Endothelial cell of umbilical vein (primary cell): ENCODE measurements at regions not wholly inside any gene's neighbourhood (a gene's known extent, or its start where the extent isn't known, plus 50 kb on each side); places are given as distances from the start of the nearest gene placed in this dataset.
A peak's percentile ranks its signal among the peaks of the same experiment; 100 is the strongest.

ENCODE experiments used
- BruUV-seq: library from RNA; stranded (reverse); fragments of 400-500 nt; replicated peaks from 2 replicates; lab custom pipeline; 2021; lab: Mats Ljungman, UMichigan
- CTCF ChIA-PET: fragments of 300-600, 350-600 bp; sonication (Branson Sonifier 250); formaldehyde crosslinking; loops from one replicate; lab custom pipeline; 2021; ENCODE audit warnings: antibody characterized with exemption, inconsistent platforms; lab: Charles Lee
- POLR2A ChIA-PET: fragments of 300-600, 350-600 bp; sonication (Branson Sonifier 250); formaldehyde crosslinking; loops from one replicate; lab custom pipeline; 2021; ENCODE audit warnings: antibody characterized with exemption, inconsistent platforms; lab: Charles Lee
- DNase-seq: peaks from one replicate; pipeline ENCODE4 v3.0.0-alpha.2; 2011; ENCODE audit warnings: low read depth, low spot score
- FAIRE-seq: peaks from 2 replicates; lab custom pipeline; 2011; peaks lifted over from hg19 to GRCh38; lab: Jason Lieb, UNC
- H2AFZ ChIP-seq: 2 replicates; pipeline ENCODE4 v1.6.0; 2012; ENCODE audit warnings: low read depth, low read length, control low read depth, inconsistent platforms
- H3K27ac ChIP-seq: 2 replicates; pipeline ENCODE4 v1.5.1; 2011; ENCODE audit warnings: low read depth, mild to moderate bottlenecking, control low read depth, low read length, moderate library complexity; ENCODE audit not compliant: insufficient read depth
- H3K27me3 ChIP-seq, 2 experiments: 2 replicates each; pipeline versions ENCODE4 v1.6.0 to v1.6.1; 2011; ENCODE audit warnings: low read length in 2 of 2, mixed read lengths in 1 of 2; ENCODE audit not compliant: control insufficient read depth in 2 of 2, insufficient read depth in 2 of 2
- H3K36me3 ChIP-seq, 2 experiments: 2 replicates in 1 of 2; 3 replicates in 1 of 2; pipeline ENCODE4 v1.5.1; 2011; ENCODE audit warnings: low read length in 2 of 2, mild to moderate bottlenecking in 1 of 2, moderate library complexity in 1 of 2; ENCODE audit not compliant: control insufficient read depth in 2 of 2, insufficient read depth in 2 of 2; ENCODE audit errors: extremely low read depth in 1 of 2
- H3K4me1 ChIP-seq: 3 replicates; pipeline ENCODE4 v1.5.1; 2011; ENCODE audit warnings: mild to moderate bottlenecking, low read length; ENCODE audit not compliant: control insufficient read depth, insufficient read depth; ENCODE audit errors: extremely low read depth
- H3K4me2 ChIP-seq: 2 replicates; pipeline ENCODE4 v1.6.1; 2011; ENCODE audit warnings: low read length, control low read depth, mixed read lengths; ENCODE audit not compliant: insufficient read depth
- H3K4me3 ChIP-seq, 3 experiments: fragments of 200-600 bp in 1 of 3; sonication (generic), shearing (Covaris generic) in 1 of 3; replicated peaks in 1 of 3; 2 replicates each; pipeline ENCODE4 v1.5.1; 2011 to 2016; ENCODE audit warnings: control low read depth in 3 of 3, low read length in 3 of 3, mild to moderate bottlenecking in 2 of 3, inconsistent platforms in 1 of 3, low read depth in 1 of 3, moderate library complexity in 1 of 3; ENCODE audit not compliant: insufficient read depth in 1 of 3
- H3K79me2 ChIP-seq: 2 replicates; pipeline ENCODE4 v1.6.0; 2012; ENCODE audit warnings: low read length, inconsistent platforms; ENCODE audit not compliant: control insufficient read depth, insufficient read depth
- H3K9ac ChIP-seq: replicated peaks from 2 replicates; pipeline ENCODE3; 2011; ENCODE audit warnings: low read length, control low read depth; ENCODE audit not compliant: insufficient read depth; ENCODE audit errors: extremely low read depth
- H3K9me1 ChIP-seq: replicated peaks from 3 replicates; pipeline ENCODE4 v1.6.0; 2011; ENCODE audit warnings: mild to moderate bottlenecking, low read length; ENCODE audit not compliant: control insufficient read depth, insufficient read depth; ENCODE audit errors: extremely low read depth
- H3K9me3 ChIP-seq: replicated peaks from 2 replicates; pipeline ENCODE4 v1.5.1; 2012; ENCODE audit warnings: low read length, inconsistent platforms; ENCODE audit not compliant: control insufficient read depth, insufficient read depth
- H4K20me1 ChIP-seq: replicated peaks from 2 replicates; pipeline ENCODE3; 2011; ENCODE audit warnings: mild to moderate bottlenecking, low read length; ENCODE audit not compliant: control insufficient read depth, insufficient read depth; ENCODE audit errors: extremely low read depth
- CTCF ChIP-seq, 2 donors: IDR thresholded peaks; 1 replicate in 1 of 2; 2 replicates in 1 of 2; pipeline ENCODE4 v1.5.1; 2011; ENCODE audit warnings: low read length in 2 of 2, mild to moderate bottlenecking in 2 of 2, moderate library complexity in 2 of 2, control low read depth in 1 of 2, inconsistent platforms in 1 of 2, low read depth in 1 of 2; ENCODE audit not compliant: insufficient read depth in 1 of 2; ENCODE audit errors: extremely low read depth in 1 of 2
- EZH2 ChIP-seq: IDR thresholded peaks from 2 replicates; pipeline ENCODE4 v1.6.1; 2012; ENCODE audit warnings: borderline replicate concordance, low read depth, mild to moderate bottlenecking, moderate library complexity, low read length, inconsistent platforms; ENCODE audit not compliant: severe bottlenecking
- FOS ChIP-seq: IDR thresholded peaks from 2 replicates; pipeline ENCODE4 v1.6.1; 2011; ENCODE audit warnings: mild to moderate bottlenecking, low read length, moderate library complexity, borderline replicate concordance; ENCODE audit not compliant: insufficient read depth
- GATA2 ChIP-seq: IDR thresholded peaks from 2 replicates; pipeline ENCODE4 v1.7.0; 2011; ENCODE audit warnings: low read depth, mild to moderate bottlenecking, moderate library complexity, mixed read lengths, low read length; ENCODE audit not compliant: insufficient read length, insufficient read depth
- JUN ChIP-seq: IDR thresholded peaks from 2 replicates; pipeline ENCODE4 v1.6.1; 2011; ENCODE audit warnings: borderline replicate concordance, low read depth; ENCODE audit not compliant: insufficient read length, insufficient read depth
- MAX ChIP-seq: IDR thresholded peaks from 2 replicates; pipeline ENCODE4 v1.6.1; 2011; ENCODE audit not compliant: insufficient read depth, insufficient read length
- MYC ChIP-seq: IDR thresholded peaks from one replicate; pipeline ENCODE4 v1.6.1; 2011; ENCODE audit warnings: mild to moderate bottlenecking, low read depth, low read length
- POLR2A ChIP-seq: IDR thresholded peaks from 2 replicates; pipeline ENCODE4 v1.6.1; 2012; ENCODE audit warnings: low read depth, mild to moderate bottlenecking, control low read depth, low read length
- POLR2AphosphoS5 ChIP-seq: IDR thresholded peaks from 2 replicates; pipeline ENCODE4 v1.6.1; 2012; ENCODE audit warnings: low read depth, mild to moderate bottlenecking, control low read depth, low read length, moderate library complexity; ENCODE audit not compliant: insufficient read depth
- dilution Hi-C: fragments of 300-500 bp; cut with MboI; formaldehyde crosslinking; loops from one replicate; pipeline ENCODE4 v1.15.0; 2019; ENCODE audit warnings: low sequenced_read_pairs; ENCODE audit not compliant: extremely low pct_ligation_motif_present
- intact Hi-C: fragments of 100-400 bp; cut with micrococcal nuclease; formaldehyde crosslinking; loops from one replicate; pipeline ENCODE4 v1.10.0; 2022

GRCh38 chr2:204112084-204112770 is 175.7 kb downstream of the ICOS start:
- Histone ChIP-seq H3K9me1 (no peaks in the 10 kb centered on the region), H3K79me2 (no peaks in the 10 kb centered on the region), H3K4me2 (no peak overlapping the region), H3K9me3 (no peaks in the 10 kb centered on the region), H3K4me3 (no peak overlapping the region), H3K27me3 (no peaks in the 10 kb centered on the region), H4K20me1 (no peaks in the 10 kb centered on the region), H3K36me3 (no peaks in the 10 kb centered on the region), H2AFZ (no peak overlapping the region), H3K4me1 (peaks cover 85% of the 10 kb centered on the region), H3K27ac (no peak overlapping the region), H3K9ac (no peak overlapping the region)
- no TSS peak for BruUV-seq
- TF ChIP-seq JUN, result no peak
- dilution Hi-C loops, result no loop called here
- POLR2A ChIA-PET, result no interaction called here
- FAIRE-seq (no peak), DNase-seq (no peak)
- intact Hi-C loops, result loop anchor here (5.0 to 10.0 kb wide), 3 partner anchors 683 to 1655 kb away; no protein-coding TSS in a partner anchor
- CTCF ChIA-PET, result interaction anchor here (1.0 to 2.1 kb wide), 2 partner anchors 33 to 87 kb away, joined by 3 to 10 read pairs; no protein-coding TSS in a partner anchor

- intact Hi-C loops (loop anchor here (1.0 to 10.0 kb wide), 12 partner anchors 31 to 1653 kb away; partner anchors contain the start of gene NRP2), dilution Hi-C loops (no loop called here)
- DNase-seq (peak; percentile 99), FAIRE-seq (peak; percentile 98)
- H3K4me3 ChIP-seq, result peak overlapping the region in 1 of 3 experiments; percentile 11
- no peaks in the 10 kb centered on the region for H4K20me1 ChIP-seq
- H3K9ac ChIP-seq, result peak overlapping the region; percentile 22
- H3K9me1 ChIP-seq, result no peaks in the 10 kb centered on the region
- H3K4me2 ChIP-seq, result peak overlapping the region; percentile 59
- no peak overlapping the region for H2AFZ ChIP-seq
- TSS peak; percentile 15 for BruUV-seq
- ChIA-PET POLR2A (interaction anchor here (0.5 to 1.7 kb wide), 2 partner anchors 156 to 1568 kb away, joined by 3 to 6 read pairs; partner anchors contain the start of gene NRP2), CTCF (interaction anchor here (1.6 to 2.1 kb wide), 3 partner anchors 31 to 90 kb away, joined by 5 to 10 read pairs (median 10); no protein-coding TSS in a partner anchor)
- H3K36me3 ChIP-seq, result no peaks in the 10 kb centered on the region
- no peaks in the 10 kb centered on the region for H3K27me3 ChIP-seq
- H3K4me1 ChIP-seq, result peaks cover 77% of the 10 kb centered on the region
- no peaks in the 10 kb centered on the region for H3K79me2 ChIP-seq
- no peaks in the 10 kb centered on the region for H3K9me3 ChIP-seq
- TF ChIP-seq FOS, result peak; percentile 89
- no peak for TF ChIP-seq CTCF (IDR thresholded peaks at IDR 0.05; ENCODE audit: extremely low read depth in 1 of 2, insufficient read depth in 1 of 2, low read depth in 1 of 2, low read length in 2 of 2)
- TF ChIP-seq JUN, result peak; percentile 59
- TF ChIP-seq MAX, result peak; percentile 85
- peak; percentile 99 for TF ChIP-seq GATA2
- TF ChIP-seq EZH2, result no peak
- TF ChIP-seq MYC, result no peak
- TF ChIP-seq POLR2AphosphoS5, result peak; percentile 87
- peak; percentile 73 for TF ChIP-seq POLR2A
- H3K27ac ChIP-seq, result peak overlapping the region; percentile 86
These were observed 178.0 kb downstream of the ICOS start for GRCh38 chr2:204114295-204115136.
